EH (cell line): ENCODE measurements at regions not wholly inside any gene's neighbourhood (a gene's known extent, or its start where the extent isn't known, plus 50 kb on each side); places are given as distances from the start of the nearest gene placed in this dataset.

Experiments used
- DNase-seq: peaks from one replicate; pipeline ENCODE4 v3.0.0-alpha.2; 2015; ENCODE audit warnings: low read depth

GRCh38 chr5:133708331-133708850 lies 96.0 kb upstream of the FSTL4 start:
- no peak for DNase-seq

GRCh38 chr5:133707629-133708028 lies 95.3 kb upstream of the FSTL4 start:
- no peak for DNase-seq

GRCh38 chr5:133706506-133707430 lies 94.4 kb upstream of the FSTL4 start:
- DNase-seq = no peak

GRCh38 chr5:133705331-133705730 lies 93.0 kb upstream of the FSTL4 start:
- DNase-seq = no peak

GRCh38 chr5:133704411-133704810 lies 92.1 kb upstream of the FSTL4 start:
- DNase-seq = no peak

- no peak for DNase-seq
These were observed 91.6 kb upstream of the FSTL4 start for GRCh38 chr5:133703935-133704334.

GRCh38 chr5:133702791-133703770 lies 90.7 kb upstream of the FSTL4 start:
- no peak for DNase-seq

- no peak for DNase-seq
These were observed 89.5 kb upstream of the FSTL4 start for GRCh38 chr5:133701871-133702270.

- DNase-seq = no peak
These were observed 87.9 kb upstream of the FSTL4 start for GRCh38 chr5:133700251-133700650.

- no peak for DNase-seq
These were observed 86.5 kb upstream of the FSTL4 start for GRCh38 chr5:133698646-133699526.

GRCh38 chr5:133698259-133698554 lies 85.9 kb upstream of the FSTL4 start:
- no peak for DNase-seq

- no peak for DNase-seq
These were observed 85.4 kb upstream of the FSTL4 start for GRCh38 chr5:133697536-133698258.

- no peak for DNase-seq
These were observed 84.6 kb upstream of the FSTL4 start for GRCh38 chr5:133696782-133697507.

- no peak for DNase-seq
These were observed 83.8 kb upstream of the FSTL4 start for GRCh38 chr5:133696006-133696584.

- no peak for DNase-seq
These were observed 82.0 kb upstream of the FSTL4 start for GRCh38 chr5:133694181-133694831.

GRCh38 chr5:133691448-133691847 lies 79.1 kb upstream of the FSTL4 start:
- DNase-seq = peak; percentile 54

GRCh38 chr5:133690746-133691145 lies 78.4 kb upstream of the FSTL4 start:
- no peak for DNase-seq

GRCh38 chr5:133688391-133688790 lies 76.0 kb upstream of the FSTL4 start:
- peak; percentile 46 for DNase-seq
